Endothelial cell of umbilical vein (primary cell): ENCODE measurements at regions not wholly inside any gene's neighbourhood (a gene's known extent, or its start where the extent isn't known, plus 50 kb on each side); places are given as distances from the start of the nearest gene placed in this dataset.

Experiments used
- BruUV-seq: library from RNA; stranded (reverse); fragments of 400-500 nt; replicated peaks from 2 replicates; lab custom pipeline; 2021; lab: Mats Ljungman, UMichigan
- CTCF ChIA-PET: fragments of 300-600, 350-600 bp; sonication (Branson Sonifier 250); formaldehyde crosslinking; loops from one replicate; lab custom pipeline; 2021; ENCODE audit warnings: antibody characterized with exemption, inconsistent platforms; lab: Charles Lee
- POLR2A ChIA-PET: fragments of 300-600, 350-600 bp; sonication (Branson Sonifier 250); formaldehyde crosslinking; loops from one replicate; lab custom pipeline; 2021; ENCODE audit warnings: antibody characterized with exemption, inconsistent platforms; lab: Charles Lee
- DNase-seq: peaks from one replicate; pipeline ENCODE4 v3.0.0-alpha.2; 2011; ENCODE audit warnings: low read depth, low spot score
- FAIRE-seq: peaks from 2 replicates; lab custom pipeline; 2011; peaks lifted over from hg19 to GRCh38; lab: Jason Lieb, UNC
- H2AFZ ChIP-seq: 2 replicates; pipeline ENCODE4 v1.6.0; 2012; ENCODE audit warnings: low read depth, low read length, control low read depth, inconsistent platforms
- H3K27ac ChIP-seq: 2 replicates; pipeline ENCODE4 v1.5.1; 2011; ENCODE audit warnings: low read depth, mild to moderate bottlenecking, control low read depth, low read length, moderate library complexity; ENCODE audit not compliant: insufficient read depth
- H3K27me3 ChIP-seq, 2 experiments: 2 replicates each; pipeline versions ENCODE4 v1.6.0 to v1.6.1; 2011; ENCODE audit warnings: low read length in 2 of 2, mixed read lengths in 1 of 2; ENCODE audit not compliant: control insufficient read depth in 2 of 2, insufficient read depth in 2 of 2
- H3K36me3 ChIP-seq, 2 experiments: 2 replicates in 1 of 2; 3 replicates in 1 of 2; pipeline ENCODE4 v1.5.1; 2011; ENCODE audit warnings: low read length in 2 of 2, mild to moderate bottlenecking in 1 of 2, moderate library complexity in 1 of 2; ENCODE audit not compliant: control insufficient read depth in 2 of 2, insufficient read depth in 2 of 2; ENCODE audit errors: extremely low read depth in 1 of 2
- H3K4me1 ChIP-seq: 3 replicates; pipeline ENCODE4 v1.5.1; 2011; ENCODE audit warnings: mild to moderate bottlenecking, low read length; ENCODE audit not compliant: control insufficient read depth, insufficient read depth; ENCODE audit errors: extremely low read depth
- H3K4me2 ChIP-seq: 2 replicates; pipeline ENCODE4 v1.6.1; 2011; ENCODE audit warnings: low read length, control low read depth, mixed read lengths; ENCODE audit not compliant: insufficient read depth
- H3K4me3 ChIP-seq, 3 experiments: fragments of 200-600 bp in 1 of 3; sonication (generic), shearing (Covaris generic) in 1 of 3; replicated peaks in 1 of 3; 2 replicates each; pipeline ENCODE4 v1.5.1; 2011 to 2016; ENCODE audit warnings: control low read depth in 3 of 3, low read length in 3 of 3, mild to moderate bottlenecking in 2 of 3, inconsistent platforms in 1 of 3, low read depth in 1 of 3, moderate library complexity in 1 of 3; ENCODE audit not compliant: insufficient read depth in 1 of 3
- H3K79me2 ChIP-seq: 2 replicates; pipeline ENCODE4 v1.6.0; 2012; ENCODE audit warnings: low read length, inconsistent platforms; ENCODE audit not compliant: control insufficient read depth, insufficient read depth
- H3K9ac ChIP-seq: replicated peaks from 2 replicates; pipeline ENCODE3; 2011; ENCODE audit warnings: low read length, control low read depth; ENCODE audit not compliant: insufficient read depth; ENCODE audit errors: extremely low read depth
- H3K9me1 ChIP-seq: replicated peaks from 3 replicates; pipeline ENCODE4 v1.6.0; 2011; ENCODE audit warnings: mild to moderate bottlenecking, low read length; ENCODE audit not compliant: control insufficient read depth, insufficient read depth; ENCODE audit errors: extremely low read depth
- H3K9me3 ChIP-seq: replicated peaks from 2 replicates; pipeline ENCODE4 v1.5.1; 2012; ENCODE audit warnings: low read length, inconsistent platforms; ENCODE audit not compliant: control insufficient read depth, insufficient read depth
- H4K20me1 ChIP-seq: replicated peaks from 2 replicates; pipeline ENCODE3; 2011; ENCODE audit warnings: mild to moderate bottlenecking, low read length; ENCODE audit not compliant: control insufficient read depth, insufficient read depth; ENCODE audit errors: extremely low read depth
- EZH2 ChIP-seq: IDR thresholded peaks from 2 replicates; pipeline ENCODE4 v1.6.1; 2012; ENCODE audit warnings: borderline replicate concordance, low read depth, mild to moderate bottlenecking, moderate library complexity, low read length, inconsistent platforms; ENCODE audit not compliant: severe bottlenecking
- FOS ChIP-seq: IDR thresholded peaks from 2 replicates; pipeline ENCODE4 v1.6.1; 2011; ENCODE audit warnings: mild to moderate bottlenecking, low read length, moderate library complexity, borderline replicate concordance; ENCODE audit not compliant: insufficient read depth
- GATA2 ChIP-seq: IDR thresholded peaks from 2 replicates; pipeline ENCODE4 v1.7.0; 2011; ENCODE audit warnings: low read depth, mild to moderate bottlenecking, moderate library complexity, mixed read lengths, low read length; ENCODE audit not compliant: insufficient read length, insufficient read depth
- JUN ChIP-seq: IDR thresholded peaks from 2 replicates; pipeline ENCODE4 v1.6.1; 2011; ENCODE audit warnings: borderline replicate concordance, low read depth; ENCODE audit not compliant: insufficient read length, insufficient read depth
- MYC ChIP-seq: IDR thresholded peaks from one replicate; pipeline ENCODE4 v1.6.1; 2011; ENCODE audit warnings: mild to moderate bottlenecking, low read depth, low read length
- POLR2A ChIP-seq: IDR thresholded peaks from 2 replicates; pipeline ENCODE4 v1.6.1; 2012; ENCODE audit warnings: low read depth, mild to moderate bottlenecking, control low read depth, low read length
- POLR2AphosphoS5 ChIP-seq: IDR thresholded peaks from 2 replicates; pipeline ENCODE4 v1.6.1; 2012; ENCODE audit warnings: low read depth, mild to moderate bottlenecking, control low read depth, low read length, moderate library complexity; ENCODE audit not compliant: insufficient read depth
- dilution Hi-C: fragments of 300-500 bp; cut with MboI; formaldehyde crosslinking; loops from one replicate; pipeline ENCODE4 v1.15.0; 2019; ENCODE audit warnings: low sequenced_read_pairs; ENCODE audit not compliant: extremely low pct_ligation_motif_present
- intact Hi-C: fragments of 100-400 bp; cut with micrococcal nuclease; formaldehyde crosslinking; loops from one replicate; pipeline ENCODE4 v1.10.0; 2022
- TF ChIP-seq, protein P1 (sequence below): IDR thresholded peaks from 2 replicates; pipeline ENCODE4 v1.6.1; 2011; ENCODE audit not compliant: insufficient read depth, insufficient read length
- TF ChIP-seq, protein P2 (sequence below), 2 donors: IDR thresholded peaks; 1 replicate in 1 of 2; 2 replicates in 1 of 2; pipeline ENCODE4 v1.5.1; 2011; ENCODE audit warnings: low read length in 2 of 2, mild to moderate bottlenecking in 2 of 2, moderate library complexity in 2 of 2, control low read depth in 1 of 2, inconsistent platforms in 1 of 2, low read depth in 1 of 2; ENCODE audit not compliant: insufficient read depth in 1 of 2; ENCODE audit errors: extremely low read depth in 1 of 2

DNA sequence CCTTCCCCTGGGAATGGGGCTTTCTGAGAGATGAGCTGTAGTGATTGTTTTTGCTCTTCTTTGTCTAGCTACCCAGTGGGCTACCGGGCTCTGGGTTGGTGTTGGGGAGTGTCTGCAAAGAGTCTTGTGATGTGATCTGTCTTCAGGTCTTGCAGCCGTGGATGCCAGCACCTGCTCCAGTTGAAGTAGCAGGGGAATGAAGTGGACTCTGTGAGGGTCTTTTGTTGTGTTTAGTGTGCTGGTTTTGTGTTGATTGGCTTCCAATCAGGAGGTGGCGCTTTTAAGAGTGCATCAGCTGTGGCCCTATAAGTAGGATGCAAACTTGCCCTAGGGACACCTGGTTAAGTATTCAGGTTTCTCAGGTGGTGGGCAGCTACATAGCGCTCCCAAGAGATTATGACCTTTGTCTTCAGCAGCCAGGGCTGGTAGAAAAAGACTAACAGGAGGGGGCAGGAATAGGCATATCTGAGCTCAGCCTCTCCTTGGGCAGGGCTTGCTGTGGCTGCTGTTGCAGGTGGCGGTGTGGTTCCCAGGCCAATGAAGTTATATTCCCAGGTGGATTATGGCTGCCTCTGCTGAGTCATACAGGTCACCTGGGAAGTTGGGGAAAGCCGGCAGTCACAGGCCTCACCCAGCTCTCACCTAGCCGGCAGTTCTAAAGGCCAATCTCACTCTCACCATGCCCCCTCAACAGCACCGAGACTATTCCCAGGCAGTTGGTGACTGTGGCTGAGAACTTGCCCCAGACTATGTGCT is 315.7 kb upstream of the C11orf87 start:
- TF ChIP-seq POLR2AphosphoS5: no peak
- TF ChIP-seq MYC: no peak
- TF ChIP-seq, protein P1, sequence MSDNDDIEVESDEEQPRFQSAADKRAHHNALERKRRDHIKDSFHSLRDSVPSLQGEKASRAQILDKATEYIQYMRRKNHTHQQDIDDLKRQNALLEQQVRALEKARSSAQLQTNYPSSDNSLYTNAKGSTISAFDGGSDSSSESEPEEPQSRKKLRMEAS: no peak
- no peak for TF ChIP-seq GATA2
- TF ChIP-seq FOS: no peak
- TF ChIP-seq JUN: no peak
- TF ChIP-seq, protein P2, sequence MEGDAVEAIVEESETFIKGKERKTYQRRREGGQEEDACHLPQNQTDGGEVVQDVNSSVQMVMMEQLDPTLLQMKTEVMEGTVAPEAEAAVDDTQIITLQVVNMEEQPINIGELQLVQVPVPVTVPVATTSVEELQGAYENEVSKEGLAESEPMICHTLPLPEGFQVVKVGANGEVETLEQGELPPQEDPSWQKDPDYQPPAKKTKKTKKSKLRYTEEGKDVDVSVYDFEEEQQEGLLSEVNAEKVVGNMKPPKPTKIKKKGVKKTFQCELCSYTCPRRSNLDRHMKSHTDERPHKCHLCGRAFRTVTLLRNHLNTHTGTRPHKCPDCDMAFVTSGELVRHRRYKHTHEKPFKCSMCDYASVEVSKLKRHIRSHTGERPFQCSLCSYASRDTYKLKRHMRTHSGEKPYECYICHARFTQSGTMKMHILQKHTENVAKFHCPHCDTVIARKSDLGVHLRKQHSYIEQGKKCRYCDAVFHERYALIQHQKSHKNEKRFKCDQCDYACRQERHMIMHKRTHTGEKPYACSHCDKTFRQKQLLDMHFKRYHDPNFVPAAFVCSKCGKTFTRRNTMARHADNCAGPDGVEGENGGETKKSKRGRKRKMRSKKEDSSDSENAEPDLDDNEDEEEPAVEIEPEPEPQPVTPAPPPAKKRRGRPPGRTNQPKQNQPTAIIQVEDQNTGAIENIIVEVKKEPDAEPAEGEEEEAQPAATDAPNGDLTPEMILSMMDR (IDR thresholded peaks at IDR 0.05; ENCODE audit: extremely low read depth in 1 of 2, insufficient read depth in 1 of 2, low read depth in 1 of 2, low read length in 2 of 2): no peak
- no peak for TF ChIP-seq POLR2A
- TF ChIP-seq EZH2: no peak
- H3K79me2 ChIP-seq: no peaks in the 10 kb centered on the region
- H2AFZ ChIP-seq: no peak overlapping the region
- no peak overlapping the region for H3K27ac ChIP-seq
- H3K4me2 ChIP-seq: no peak overlapping the region
- no peaks in the 10 kb centered on the region for H3K9me1 ChIP-seq
- dilution Hi-C loops (no loop called here), intact Hi-C loops (no loop called here)
- H3K27me3 ChIP-seq: no peaks in the 10 kb centered on the region
- no peaks in the 10 kb centered on the region for H4K20me1 ChIP-seq
- no peak overlapping the region for H3K4me3 ChIP-seq
- FAIRE-seq (no peak), DNase-seq (no peak)
- BruUV-seq: no TSS peak
- no peaks in the 10 kb centered on the region for H3K36me3 ChIP-seq
- ChIA-PET POLR2A (no interaction called here), CTCF (interaction anchor here (1.8 kb wide), 1 partner anchor 17 kb away, joined by 4 read pairs; no protein-coding TSS in a partner anchor)
- no peaks in the 10 kb centered on the region for H3K4me1 ChIP-seq
- no peaks in the 10 kb centered on the region for H3K9me3 ChIP-seq
- no peak overlapping the region for H3K9ac ChIP-seq
